Panc1 (cell line): ENCODE measurements at regions not wholly inside any gene's neighbourhood (a gene's known extent, or its start where the extent isn't known, plus 50 kb on each side); places are given as distances from the start of the nearest gene placed in this dataset.

Experiments used
- ATAC-seq: fragments of 200-7000 bp; cut with Tn5 transposase; 2 replicates; pipeline ENCODE4 v1.9.1; 2020; ENCODE audit warnings: mild to moderate bottlenecking, moderate library complexity
- BruUV-seq: library from RNA; stranded (reverse); fragments of 400-500 nt; replicated peaks from 2 replicates; lab custom pipeline; 2021; lab: Mats Ljungman, UMichigan
- CTCF ChIA-PET: fragments of 300-600 bp; sonication (Branson Sonifier 250); formaldehyde crosslinking; loops from one replicate; lab custom pipeline; 2022; ENCODE audit warnings: antibody characterized with exemption; lab: Charles Lee
- POLR2A ChIA-PET: fragments of 300-600 bp; sonication (Branson Sonifier 250); formaldehyde crosslinking; loops from one replicate; lab custom pipeline; 2022; ENCODE audit warnings: antibody characterized with exemption; lab: Charles Lee
- DNase-seq: peaks from one replicate; pipeline ENCODE4 v3.0.0-alpha.2; 2010; ENCODE audit warnings: low read depth, low spot score
- H3K27ac ChIP-seq: 2 replicates; pipeline ENCODE4 v1.5.1; 2011; ENCODE audit warnings: mild to moderate bottlenecking, low read length, inconsistent platforms
- H3K27me3 ChIP-seq: fragments of 200-500 bp; sonication (Bioruptor generic); 2 replicates; pipeline ENCODE4 v1.6.0; 2014; ENCODE audit warnings: low read length, inconsistent platforms; ENCODE audit not compliant: control insufficient read depth, insufficient read depth
- H3K36me3 ChIP-seq: fragments of 200-500 bp; sonication (Bioruptor generic); 2 replicates; pipeline ENCODE4 v1.5.1; 2014; ENCODE audit warnings: inconsistent platforms, mild to moderate bottlenecking, low read length, moderate library complexity; ENCODE audit not compliant: control insufficient read depth, insufficient read depth
- H3K4me1 ChIP-seq: 2 replicates; pipeline ENCODE4 v1.5.1; 2011; ENCODE audit warnings: inconsistent platforms, mild to moderate bottlenecking, low read length, moderate library complexity; ENCODE audit not compliant: control insufficient read depth, insufficient read depth
- H3K4me3 ChIP-seq, 2 experiments: 2 replicates each; pipeline ENCODE4 v1.5.1; 2011 to 2012; ENCODE audit warnings: low read depth in 2 of 2, low read length in 2 of 2, mild to moderate bottlenecking in 2 of 2, inconsistent platforms in 1 of 2, moderate library complexity in 1 of 2
- H3K9me3 ChIP-seq: fragments of 200-500 bp; sonication (Bioruptor generic); 2 replicates; pipeline ENCODE4 v1.5.1; 2014; ENCODE audit warnings: low read depth, mild to moderate bottlenecking, inconsistent platforms, low read length, moderate library complexity; ENCODE audit not compliant: control insufficient read depth, insufficient read depth
- CTCF ChIP-seq: fragments of 450-650 bp; IDR thresholded peaks from 2 replicates; pipeline ENCODE4 v1.5.1; 2017; ENCODE audit warnings: mild to moderate bottlenecking
- POLR2AphosphoS5 ChIP-seq: IDR thresholded peaks from 2 replicates; pipeline ENCODE4 v1.6.1; 2012; ENCODE audit warnings: mild to moderate bottlenecking, low read depth, low read length, moderate library complexity
- REST ChIP-seq, 2 experiments: IDR thresholded peaks; 2 replicates each; pipeline ENCODE4 v1.6.1; 2011 to 2012; ENCODE audit warnings: low read depth in 2 of 2, control low read depth in 1 of 2, low read length in 1 of 2, mild to moderate bottlenecking in 1 of 2, moderate library complexity in 1 of 2; ENCODE audit not compliant: insufficient read depth in 1 of 2
- SIN3A ChIP-seq: IDR thresholded peaks from 2 replicates; pipeline ENCODE4 v1.6.1; 2012; ENCODE audit warnings: low read depth, mild to moderate bottlenecking, low read length, moderate library complexity, borderline replicate concordance; ENCODE audit not compliant: insufficient read depth
- TCF7L2 ChIP-seq: IDR thresholded peaks from 2 replicates; pipeline ENCODE4 v1.6.1; 2011; ENCODE audit warnings: mild to moderate bottlenecking, low read depth, low read length, inconsistent platforms
- in situ Hi-C: cut with HindIII; loops from 2 replicates; pipeline ENCODE4 v1.10.0; 2016; ENCODE audit warnings: low sequenced_read_pairs, low pct_unique_long_range_greater_than_20kb
- intact Hi-C: fragments of 100-400 bp; cut with micrococcal nuclease; formaldehyde crosslinking; loops from one replicate; pipeline ENCODE4 v1.10.0; 2022; ENCODE audit not compliant: unreplicated experiment

- Histone ChIP-seq H3K27ac (no peak overlapping the region), H3K4me3 (no peak overlapping the region), H3K9me3 (no peaks in the 10 kb centered on the region), H3K36me3 (no peaks in the 10 kb centered on the region), H3K4me1 (no peaks in the 10 kb centered on the region), H3K27me3 (no peaks in the 10 kb centered on the region)
- DNase-seq: no peak
- ChIA-PET CTCF (no interaction called here), POLR2A (no interaction called here)
- no peak for ATAC-seq
- in situ Hi-C loops (no loop called here), intact Hi-C loops (no loop called here)
- no TSS peak for BruUV-seq
- TF ChIP-seq SIN3A (no peak), TCF7L2 (no peak), CTCF (no peak), POLR2AphosphoS5 (no peak), REST (IDR thresholded peaks at IDR 0.05; ENCODE audit: insufficient read depth in 1 of 2, low read depth in 2 of 2, low read length in 1 of 2) (no peak)
Measured at GRCh38 chr14:49425921-49426320, 160.3 kb downstream of the RPS29 start.

- H3K4me1 ChIP-seq: no peaks in the 10 kb centered on the region
- in situ Hi-C loops (no loop called here), intact Hi-C loops (no loop called here)
- no peaks in the 10 kb centered on the region for H3K36me3 ChIP-seq
- CTCF ChIA-PET: no interaction called here
- POLR2A ChIA-PET: no interaction called here
- no peaks in the 10 kb centered on the region for H3K9me3 ChIP-seq
- no peak overlapping the region for H3K4me3 ChIP-seq
- TF ChIP-seq POLR2AphosphoS5 (no peak), SIN3A (no peak), CTCF (no peak), TCF7L2 (no peak), REST (IDR thresholded peaks at IDR 0.05; ENCODE audit: insufficient read depth in 1 of 2, low read depth in 2 of 2, low read length in 1 of 2) (no peak)
- ATAC-seq (no peak), DNase-seq (no peak)
- H3K27me3 ChIP-seq: no peaks in the 10 kb centered on the region
- H3K27ac ChIP-seq: no peak overlapping the region
- no TSS peak for BruUV-seq
Measured at GRCh38 chr14:49424436-49425331, 161.5 kb downstream of the RPS29 start.
